GM23338 (cell line): ENCODE measurements at regions not wholly inside any gene's neighbourhood (a gene's known extent, or its start where the extent isn't known, plus 50 kb on each side); places are given as distances from the start of the nearest gene placed in this dataset.
A peak's percentile ranks its signal among the peaks of the same experiment; 100 is the strongest.

Source experiments
- ATAC-seq: fragments of 200-7000 bp; cut with Tn5 transposase; 3 replicates; pipeline ENCODE4 v1.9.1; 2020
- DNase-seq: peaks from one replicate; pipeline ENCODE4 v3.0.0-alpha.2; 2015; ENCODE audit warnings: low spot score
- H2AFZ ChIP-seq: fragments of 200-600 bp; sonication (generic); 2 replicates; pipeline ENCODE4 v1.8.0; 2016; ENCODE audit warnings: antibody characterized with exemption, mild to moderate bottlenecking, moderate library complexity
- H3F3A ChIP-seq: fragments of 200-600 bp; sonication (generic); replicated peaks from 2 replicates; pipeline ENCODE4 v1.8.0; 2017; ENCODE audit warnings: antibody characterized with exemption, mixed run types, low read depth
- H3K27ac ChIP-seq: fragments of 200-600 bp; sonication (generic); 2 replicates; pipeline ENCODE4 v1.6.1; 2016; ENCODE audit warnings: low read depth
- H3K27me3 ChIP-seq: fragments of 200-600 bp; sonication (generic); 2 replicates; pipeline ENCODE4 v1.8.0; 2016; ENCODE audit warnings: mild to moderate bottlenecking, mixed run types, moderate library complexity; ENCODE audit not compliant: insufficient read depth
- H3K36me3 ChIP-seq: fragments of 200-600 bp; sonication (generic); 2 replicates; pipeline ENCODE4 v1.8.0; 2016; ENCODE audit warnings: mild to moderate bottlenecking; ENCODE audit not compliant: insufficient read depth
- H3K4me1 ChIP-seq: fragments of 200-600 bp; sonication (generic); 2 replicates; pipeline ENCODE4 v1.8.0; 2016; ENCODE audit warnings: mild to moderate bottlenecking, moderate library complexity; ENCODE audit not compliant: insufficient read depth
- H3K4me2 ChIP-seq: fragments of 200-600 bp; sonication (generic); 2 replicates; pipeline ENCODE4 v1.7.1; 2017; ENCODE audit warnings: mixed run types
- H3K4me3 ChIP-seq: fragments of 200-600 bp; sonication (generic); 2 replicates; pipeline ENCODE4 v1.6.1; 2016; ENCODE audit warnings: mixed run types
- H3K79me2 ChIP-seq: fragments of 200-600 bp; sonication (generic); replicated peaks from 2 replicates; pipeline ENCODE4 v1.8.0; 2017; ENCODE audit warnings: mild to moderate bottlenecking; ENCODE audit not compliant: insufficient read depth
- H3K9me2 ChIP-seq: fragments of 200-600 bp; sonication (generic); 2 replicates; pipeline ENCODE4 v1.8.0; 2017; ENCODE audit not compliant: insufficient read depth
- H4K20me1 ChIP-seq: fragments of 200-600 bp; sonication (generic); replicated peaks from 2 replicates; pipeline ENCODE4 v1.8.0; 2017; ENCODE audit warnings: mild to moderate bottlenecking; ENCODE audit not compliant: insufficient read depth
- H3K27ac Mint-ChIP-seq: 2 replicates; pipeline ENCODE4 v1.8.0; 2020; ENCODE audit warnings: inconsistent platforms, mild to moderate bottlenecking, moderate library complexity, mixed read lengths
- H3K27me3 Mint-ChIP-seq: 3 replicates; pipeline ENCODE4 v1.8.0; 2022; ENCODE audit warnings: low read depth, mild to moderate bottlenecking, moderate library complexity, mixed read lengths, inconsistent platforms; ENCODE audit not compliant: insufficient read depth, poor library complexity
- H3K36me3 Mint-ChIP-seq: 3 replicates; pipeline ENCODE4 v1.8.0; 2021; ENCODE audit warnings: low read depth, mild to moderate bottlenecking, inconsistent platforms, moderate library complexity, mixed read lengths
- H3K4me1 Mint-ChIP-seq: 3 replicates; pipeline ENCODE4 v1.8.0; 2020; ENCODE audit warnings: mild to moderate bottlenecking, inconsistent platforms, mixed read lengths
- H3K4me3 Mint-ChIP-seq: 3 replicates; pipeline ENCODE4 v1.8.0; 2021; ENCODE audit warnings: moderate library complexity, mild to moderate bottlenecking, inconsistent platforms, mixed read lengths
- H3K9me3 Mint-ChIP-seq: 3 replicates; pipeline ENCODE4 v1.8.0; 2020; ENCODE audit warnings: moderate library complexity, mild to moderate bottlenecking, inconsistent platforms, mixed read lengths
- CREB1 ChIP-seq: fragments of 250-450 bp; sonication (Bioruptor Pico); IDR thresholded peaks from 2 replicates; pipeline ENCODE4 v1.5.0; 2020; ENCODE audit warnings: low read depth, mild to moderate bottlenecking, moderate library complexity
- CTCF ChIP-seq, 2 experiments: fragments of 200-600 bp in 1 of 2; sonication (generic) in 1 of 2; conservative IDR thresholded peaks; 2 replicates each; pipeline versions ENCODE4 v1.5.1 to v1.6.1; 2016 to 2017; ENCODE audit warnings: antibody characterized with exemption in 2 of 2, low read depth in 2 of 2, mild to moderate bottlenecking in 2 of 2, moderate library complexity in 1 of 2
- EZH2 ChIP-seq: fragments of 200-600 bp; sonication (generic); IDR thresholded peaks from one replicate; pipeline ENCODE4 v1.8.0; 2017; ENCODE audit warnings: antibody characterized with exemption, mild to moderate bottlenecking, low read depth; ENCODE audit not compliant: unreplicated experiment
- JUNB ChIP-seq: IDR thresholded peaks from one replicate; pipeline ENCODE4 v1.6.1; 2016; ENCODE audit warnings: antibody characterized with exemption; ENCODE audit not compliant: unreplicated experiment
- NANOG ChIP-seq: IDR thresholded peaks from 2 replicates; pipeline ENCODE4 v1.6.1; 2016; ENCODE audit warnings: antibody characterized with exemption, borderline replicate concordance
- POLR2AphosphoS5 ChIP-seq: IDR thresholded peaks from 2 replicates; pipeline ENCODE4 v1.6.1; 2016; ENCODE audit warnings: antibody characterized with exemption, low read depth
- REST ChIP-seq: IDR thresholded peaks from one replicate; pipeline ENCODE4 v1.6.1; 2018; ENCODE audit warnings: antibody characterized with exemption; ENCODE audit not compliant: unreplicated experiment
- STAT1 ChIP-seq: IDR thresholded peaks from one replicate; pipeline ENCODE4 v1.6.1; 2016; ENCODE audit warnings: antibody characterized with exemption; ENCODE audit not compliant: unreplicated experiment
- ZNF114 ChIP-seq: fragments of 250-450 bp; sonication (Bioruptor Pico); IDR thresholded peaks from 2 replicates; pipeline ENCODE4 v1.5.0; 2020; ENCODE audit warnings: mild to moderate bottlenecking, moderate library complexity
- ZNF331 ChIP-seq: fragments of 250-450 bp; sonication (Bioruptor Pico); IDR thresholded peaks from 2 replicates; pipeline ENCODE4 v1.5.0; 2020; ENCODE audit warnings: low read depth, mild to moderate bottlenecking, moderate library complexity
- TF ChIP-seq, protein P1 (sequence below): IDR thresholded peaks from 2 replicates; pipeline ENCODE4 v1.6.1; 2016; ENCODE audit warnings: antibody characterized with exemption
- TF ChIP-seq, protein P2 (sequence below): fragments of 250-450 bp; sonication (Bioruptor Pico); IDR thresholded peaks from 2 replicates; pipeline ENCODE4 v1.5.0; 2020; ENCODE audit warnings: mild to moderate bottlenecking, moderate library complexity

GRCh38 chr5:173697931-173698579 is 81.6 kb upstream of the BOD1 start:
- no peaks in the 10 kb centered on the region for H3K27me3 ChIP-seq
- Mint-ChIP-seq H3K27ac (peak overlapping the region; percentile 84), H3K4me1 (peaks cover 23% of the 10 kb centered on the region), H3K9me3 (peaks cover 14% of the 10 kb centered on the region), H3K36me3 (peaks cover 13% of the 10 kb centered on the region), H3K4me3 (no peak overlapping the region), H3K27me3 (peaks cover 10% of the 10 kb centered on the region)
- H3K9me2 ChIP-seq, result no peaks in the 10 kb centered on the region
- TF ChIP-seq CTCF (conservative IDR thresholded peaks at IDR 0.05; ENCODE audit: low read depth in 2 of 2) (no peak), CREB1 (CRISPR knock-in tag) (no peak), EZH2 (no peak), NANOG (no peak), STAT1 (no peak), REST (no peak), ZNF331 (CRISPR knock-in tag) (no peak), POLR2AphosphoS5 (no peak), ZNF114 (CRISPR knock-in tag) (no peak), JUNB (no peak)
- TF ChIP-seq, protein P1, sequence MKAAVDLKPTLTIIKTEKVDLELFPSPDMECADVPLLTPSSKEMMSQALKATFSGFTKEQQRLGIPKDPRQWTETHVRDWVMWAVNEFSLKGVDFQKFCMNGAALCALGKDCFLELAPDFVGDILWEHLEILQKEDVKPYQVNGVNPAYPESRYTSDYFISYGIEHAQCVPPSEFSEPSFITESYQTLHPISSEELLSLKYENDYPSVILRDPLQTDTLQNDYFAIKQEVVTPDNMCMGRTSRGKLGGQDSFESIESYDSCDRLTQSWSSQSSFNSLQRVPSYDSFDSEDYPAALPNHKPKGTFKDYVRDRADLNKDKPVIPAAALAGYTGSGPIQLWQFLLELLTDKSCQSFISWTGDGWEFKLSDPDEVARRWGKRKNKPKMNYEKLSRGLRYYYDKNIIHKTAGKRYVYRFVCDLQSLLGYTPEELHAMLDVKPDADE, result no peak
- TF ChIP-seq, protein P2, sequence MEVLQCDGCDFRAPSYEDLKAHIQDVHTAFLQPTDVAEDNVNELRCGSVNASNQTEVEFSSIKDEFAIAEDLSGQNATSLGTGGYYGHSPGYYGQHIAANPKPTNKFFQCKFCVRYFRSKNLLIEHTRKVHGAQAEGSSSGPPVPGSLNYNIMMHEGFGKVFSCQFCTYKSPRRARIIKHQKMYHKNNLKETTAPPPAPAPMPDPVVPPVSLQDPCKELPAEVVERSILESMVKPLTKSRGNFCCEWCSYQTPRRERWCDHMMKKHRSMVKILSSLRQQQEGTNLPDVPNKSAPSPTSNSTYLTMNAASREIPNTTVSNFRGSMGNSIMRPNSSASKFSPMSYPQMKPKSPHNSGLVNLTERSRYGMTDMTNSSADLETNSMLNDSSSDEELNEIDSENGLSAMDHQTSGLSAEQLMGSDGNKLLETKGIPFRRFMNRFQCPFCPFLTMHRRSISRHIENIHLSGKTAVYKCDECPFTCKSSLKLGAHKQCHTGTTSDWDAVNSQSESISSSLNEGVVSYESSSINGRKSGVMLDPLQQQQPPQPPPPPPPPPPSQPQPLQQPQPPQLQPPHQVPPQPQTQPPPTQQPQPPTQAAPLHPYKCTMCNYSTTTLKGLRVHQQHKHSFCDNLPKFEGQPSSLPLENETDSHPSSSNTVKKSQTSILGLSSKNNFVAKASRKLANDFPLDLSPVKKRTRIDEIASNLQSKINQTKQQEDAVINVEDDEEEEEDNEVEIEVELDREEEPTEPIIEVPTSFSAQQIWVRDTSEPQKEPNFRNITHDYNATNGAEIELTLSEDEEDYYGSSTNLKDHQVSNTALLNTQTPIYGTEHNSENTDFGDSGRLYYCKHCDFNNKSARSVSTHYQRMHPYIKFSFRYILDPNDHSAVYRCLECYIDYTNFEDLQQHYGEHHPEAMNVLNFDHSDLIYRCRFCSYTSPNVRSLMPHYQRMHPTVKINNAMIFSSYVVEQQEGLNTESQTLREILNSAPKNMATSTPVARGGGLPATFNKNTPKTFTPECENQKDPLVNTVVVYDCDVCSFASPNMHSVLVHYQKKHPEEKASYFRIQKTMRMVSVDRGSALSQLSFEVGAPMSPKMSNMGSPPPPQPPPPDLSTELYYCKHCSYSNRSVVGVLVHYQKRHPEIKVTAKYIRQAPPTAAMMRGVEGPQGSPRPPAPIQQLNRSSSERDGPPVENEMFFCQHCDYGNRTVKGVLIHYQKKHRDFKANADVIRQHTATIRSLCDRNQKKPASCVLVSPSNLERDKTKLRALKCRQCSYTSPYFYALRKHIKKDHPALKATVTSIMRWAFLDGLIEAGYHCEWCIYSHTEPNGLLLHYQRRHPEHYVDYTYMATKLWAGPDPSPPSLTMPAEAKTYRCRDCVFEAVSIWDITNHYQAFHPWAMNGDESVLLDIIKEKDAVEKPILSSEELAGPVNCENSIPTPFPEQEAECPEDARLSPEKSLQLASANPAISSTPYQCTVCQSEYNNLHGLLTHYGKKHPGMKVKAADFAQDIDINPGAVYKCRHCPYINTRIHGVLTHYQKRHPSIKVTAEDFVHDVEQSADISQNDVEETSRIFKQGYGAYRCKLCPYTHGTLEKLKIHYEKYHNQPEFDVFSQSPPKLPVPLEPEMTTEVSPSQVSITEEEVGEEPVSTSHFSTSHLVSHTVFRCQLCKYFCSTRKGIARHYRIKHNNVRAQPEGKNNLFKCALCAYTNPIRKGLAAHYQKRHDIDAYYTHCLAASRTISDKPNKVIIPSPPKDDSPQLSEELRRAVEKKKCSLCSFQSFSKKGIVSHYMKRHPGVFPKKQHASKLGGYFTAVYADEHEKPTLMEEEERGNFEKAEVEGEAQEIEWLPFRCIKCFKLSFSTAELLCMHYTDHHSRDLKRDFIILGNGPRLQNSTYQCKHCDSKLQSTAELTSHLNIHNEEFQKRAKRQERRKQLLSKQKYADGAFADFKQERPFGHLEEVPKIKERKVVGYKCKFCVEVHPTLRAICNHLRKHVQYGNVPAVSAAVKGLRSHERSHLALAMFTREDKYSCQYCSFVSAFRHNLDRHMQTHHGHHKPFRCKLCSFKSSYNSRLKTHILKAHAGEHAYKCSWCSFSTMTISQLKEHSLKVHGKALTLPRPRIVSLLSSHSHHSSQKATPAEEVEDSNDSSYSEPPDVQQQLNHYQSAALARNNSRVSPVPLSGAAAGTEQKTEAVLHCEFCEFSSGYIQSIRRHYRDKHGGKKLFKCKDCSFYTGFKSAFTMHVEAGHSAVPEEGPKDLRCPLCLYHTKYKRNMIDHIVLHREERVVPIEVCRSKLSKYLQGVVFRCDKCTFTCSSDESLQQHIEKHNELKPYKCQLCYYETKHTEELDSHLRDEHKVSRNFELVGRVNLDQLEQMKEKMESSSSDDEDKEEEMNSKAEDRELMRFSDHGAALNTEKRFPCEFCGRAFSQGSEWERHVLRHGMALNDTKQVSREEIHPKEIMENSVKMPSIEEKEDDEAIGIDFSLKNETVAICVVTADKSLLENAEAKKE (CRISPR knock-in tag), result no peak
- peak overlapping the region; percentile 26; the same call in 1 of the 2 replicates for H3K4me2 ChIP-seq
- H3K4me3 ChIP-seq, result no peak overlapping the region
- H3K79me2 ChIP-seq, result no peaks in the 10 kb centered on the region
- ATAC-seq, result peak; percentile 26
- H3K4me1 ChIP-seq, result peaks cover 12% of the 10 kb centered on the region; the same call in 1 of the 2 replicates
- H3K36me3 ChIP-seq, result no peaks in the 10 kb centered on the region
- H3F3A ChIP-seq, result 0 out of 2 replicates have a peak, but pooled peaks cover 7% of the 10 kb centered on the region
- DNase-seq, result no peak
- peak overlapping the region; percentile 74; the same call in 1 of the 2 replicates for H2AFZ ChIP-seq
- H3K27ac ChIP-seq, result no peak overlapping the region
- H4K20me1 ChIP-seq, result no peaks in the 10 kb centered on the region
